Stomach (tissue), 4 donors: ENCODE measurements at regions not wholly inside any gene's neighbourhood (a gene's known extent, or its start where the extent isn't known, plus 50 kb on each side); places are given as distances from the start of the nearest gene placed in this dataset.

Experiments used
- CTCF ChIP-seq, 7 experiments: fragments of 450-650 bp in 4 of 7; fragments of 200-600 bp in 3 of 7; sonication (generic) in 3 of 7; IDR thresholded peaks; one replicate each; pipeline ENCODE4 v1.5.1; 2016 to 2019; ENCODE audit warnings: antibody characterized with exemption in 7 of 7, control low read depth in 2 of 7, mild to moderate bottlenecking in 1 of 7
- EP300 ChIP-seq: sonication (generic); formaldehyde crosslinking; IDR thresholded peaks from one replicate; pipeline ENCODE4 v1.6.1; 2017; ENCODE audit warnings: antibody characterized with exemption
- POLR2A ChIP-seq, 4 donors: fragments of 450-650 bp; IDR thresholded peaks; one replicate each; pipeline ENCODE4 v1.6.1; 2016; ENCODE audit warnings: antibody characterized with exemption in 4 of 4, control low read depth in 2 of 4, mild to moderate bottlenecking in 1 of 4, moderate library complexity in 1 of 4
- POLR2AphosphoS5 ChIP-seq, 3 donors: sonication (generic); formaldehyde crosslinking; IDR thresholded peaks; one replicate each; pipeline ENCODE4 v1.6.1; 2016; ENCODE audit warnings: antibody characterized with exemption in 3 of 3

GRCh38 chr2:240203788-240204270, 63.4 kb upstream of the OTOS start:
- no peak for TF ChIP-seq EP300
- no peak for TF ChIP-seq CTCF (IDR thresholded peaks at IDR 0.05)
- TF ChIP-seq POLR2A (IDR thresholded peaks at IDR 0.05), result no peak
- no peak for TF ChIP-seq POLR2AphosphoS5 (IDR thresholded peaks at IDR 0.05)
